ENCODE measurements at regions not wholly inside any gene's neighbourhood (a gene's known extent, or its start where the extent isn't known, plus 50 kb on each side); places are given as distances from the start of the nearest gene placed in this dataset.

- Histone ChIP-seq H3K4ac (ENCODE audit: low read depth, low read length) (no peak overlapping the region), H3K14ac (ENCODE audit: low read length) (no peak overlapping the region), H2AK5ac (ENCODE audit: low read length) (no peak overlapping the region), H4K91ac (ENCODE audit: low read depth, low read length) (no peak overlapping the region), H3K4me1 (ENCODE audit: control insufficient read depth in 1 of 2, insufficient read depth in 2 of 2, low read length in 2 of 2) (no peaks in the 10 kb centered on the region), H3K4me3 (ENCODE audit: low read depth, low read length) (no peak overlapping the region), H3K79me1 (ENCODE audit: low read length) (no peaks in the 10 kb centered on the region), H3K9ac (ENCODE audit: low read length) (no peak overlapping the region), H3K36me3 (ENCODE audit: control insufficient read depth in 1 of 2, insufficient read depth in 2 of 2, low read length in 2 of 2) (no peaks in the 10 kb centered on the region), H3K27me3 (ENCODE audit: insufficient read depth, low read length) (no peaks in the 10 kb centered on the region), H3K4me2 (ENCODE audit: low read length) (no peak overlapping the region), H3K18ac (ENCODE audit: low read length) (no peak overlapping the region), H2BK120ac (ENCODE audit: insufficient read depth, low read length, poor library complexity) (no peak overlapping the region), H4K12ac (ENCODE audit: low read depth, low read length) (no peak overlapping the region), H2AFZ (ENCODE audit: insufficient read depth, low read length, poor library complexity) (no peak overlapping the region), H2BK12ac (ENCODE audit: low read length) (no peak overlapping the region), H3K23ac (ENCODE audit: low read length) (no peak overlapping the region), H2BK5ac (ENCODE audit: low read depth, low read length, poor library complexity) (no peak overlapping the region), H3K9me3 (ENCODE audit: insufficient read depth, low read depth, low read length) (no peaks in the 10 kb centered on the region), H3K27ac (ENCODE audit: low read depth, low read length) (no peak overlapping the region), H3K79me2 (ENCODE audit: control insufficient read depth, insufficient read depth, low read length, poor library complexity) (no peaks in the 10 kb centered on the region), H4K8ac (ENCODE audit: low read depth, low read length) (no peak overlapping the region)
- WGBS (ENCODE audit: extremely low coverage, insufficient coverage, insufficient read length), result no CpG with 5 or more reads among the region's 4 CpGs
- DNase-seq, result no peak
Measured at GRCh38 chr4:112847045-112847444, 202.4 kb upstream of the ANK2 start.

- Histone ChIP-seq H3K27me3 (ENCODE audit: insufficient read depth, low read length) (no peaks in the 10 kb centered on the region), H2AK5ac (ENCODE audit: low read length) (no peak overlapping the region), H3K4ac (ENCODE audit: low read depth, low read length) (no peak overlapping the region), H4K12ac (ENCODE audit: low read depth, low read length) (no peak overlapping the region), H2BK5ac (ENCODE audit: low read depth, low read length, poor library complexity) (no peak overlapping the region), H3K14ac (ENCODE audit: low read length) (no peak overlapping the region), H3K4me3 (ENCODE audit: low read depth, low read length) (no peak overlapping the region), H3K79me1 (ENCODE audit: low read length) (no peaks in the 10 kb centered on the region), H3K9ac (ENCODE audit: low read length) (no peak overlapping the region), H3K18ac (ENCODE audit: low read length) (no peak overlapping the region), H3K36me3 (ENCODE audit: control insufficient read depth in 1 of 2, insufficient read depth in 2 of 2, low read length in 2 of 2) (no peaks in the 10 kb centered on the region), H2BK120ac (ENCODE audit: insufficient read depth, low read length, poor library complexity) (no peak overlapping the region), H3K4me2 (ENCODE audit: low read length) (no peak overlapping the region), H3K4me1 (ENCODE audit: control insufficient read depth in 1 of 2, insufficient read depth in 2 of 2, low read length in 2 of 2) (no peaks in the 10 kb centered on the region), H3K79me2 (ENCODE audit: control insufficient read depth, insufficient read depth, low read length, poor library complexity) (no peaks in the 10 kb centered on the region), H3K9me3 (ENCODE audit: insufficient read depth, low read depth, low read length) (no peaks in the 10 kb centered on the region), H4K8ac (ENCODE audit: low read depth, low read length) (no peak overlapping the region), H4K91ac (ENCODE audit: low read depth, low read length) (no peak overlapping the region), H3K23ac (ENCODE audit: low read length) (no peak overlapping the region), H2AFZ (ENCODE audit: insufficient read depth, low read length, poor library complexity) (no peak overlapping the region), H2BK12ac (ENCODE audit: low read length) (no peak overlapping the region), H3K27ac (ENCODE audit: low read depth, low read length) (no peak overlapping the region)
- no CpG with 5 or more reads among the region's 4 CpGs for WGBS (ENCODE audit: extremely low coverage, insufficient coverage, insufficient read length)
- no peak for DNase-seq
Measured at GRCh38 chr4:112847781-112848180, 201.7 kb upstream of the ANK2 start.

DNA sequence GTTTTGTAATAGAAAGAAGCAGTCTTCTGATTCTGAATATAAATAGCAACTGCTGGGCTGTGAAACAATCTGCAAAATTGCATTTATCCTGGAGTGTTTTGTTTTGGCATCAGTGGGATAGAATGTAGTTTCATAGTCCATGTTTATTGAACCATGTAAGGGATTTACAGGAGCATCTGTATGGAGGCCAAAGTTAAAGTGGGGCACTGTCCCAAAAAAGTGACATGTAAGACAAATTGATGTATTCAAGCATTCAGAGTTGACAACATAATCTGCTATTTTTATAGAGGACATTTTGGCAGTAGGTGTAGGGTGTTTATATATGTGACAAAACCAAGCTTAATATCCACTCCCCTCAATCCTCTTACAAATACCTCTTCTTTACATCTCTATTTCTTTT is 200.5 kb upstream of the ANK2 start:
- H3K9ac ChIP-seq (ENCODE audit: low read length), result no peak overlapping the region
- no peak overlapping the region for H3K14ac ChIP-seq (ENCODE audit: low read length)
- no peak overlapping the region for H3K4me3 ChIP-seq (ENCODE audit: low read depth, low read length)
- no peak overlapping the region for H3K4ac ChIP-seq (ENCODE audit: low read depth, low read length)
- H2AFZ ChIP-seq (ENCODE audit: insufficient read depth, low read length, poor library complexity), result no peak overlapping the region
- no peaks in the 10 kb centered on the region for H3K4me1 ChIP-seq (ENCODE audit: control insufficient read depth in 1 of 2, insufficient read depth in 2 of 2, low read length in 2 of 2)
- no peak overlapping the region for H2BK120ac ChIP-seq (ENCODE audit: insufficient read depth, low read length, poor library complexity)
- no peaks in the 10 kb centered on the region for H3K79me1 ChIP-seq (ENCODE audit: low read length)
- H3K27ac ChIP-seq (ENCODE audit: low read depth, low read length), result no peak overlapping the region
- no peak overlapping the region for H4K12ac ChIP-seq (ENCODE audit: low read depth, low read length)
- no peak overlapping the region for H2BK5ac ChIP-seq (ENCODE audit: low read depth, low read length, poor library complexity)
- no peaks in the 10 kb centered on the region for H3K9me3 ChIP-seq (ENCODE audit: insufficient read depth, low read depth, low read length)
- H2AK5ac ChIP-seq (ENCODE audit: low read length), result no peak overlapping the region
- no peak overlapping the region for H4K8ac ChIP-seq (ENCODE audit: low read depth, low read length)
- no peak overlapping the region for H3K18ac ChIP-seq (ENCODE audit: low read length)
- H3K23ac ChIP-seq (ENCODE audit: low read length), result no peak overlapping the region
- no peak overlapping the region for H4K91ac ChIP-seq (ENCODE audit: low read depth, low read length)
- H3K36me3 ChIP-seq (ENCODE audit: control insufficient read depth in 1 of 2, insufficient read depth in 2 of 2, low read length in 2 of 2), result no peaks in the 10 kb centered on the region
- H3K27me3 ChIP-seq (ENCODE audit: insufficient read depth, low read length), result no peaks in the 10 kb centered on the region
- H3K4me2 ChIP-seq (ENCODE audit: low read length), result no peak overlapping the region
- no peaks in the 10 kb centered on the region for H3K79me2 ChIP-seq (ENCODE audit: control insufficient read depth, insufficient read depth, low read length, poor library complexity)
- DNase-seq, result no peak
- no peak overlapping the region for H2BK12ac ChIP-seq (ENCODE audit: low read length)

GRCh38 chr4:112852601-112853000 is 196.9 kb upstream of the ANK2 start:
- Histone ChIP-seq H3K27me3 (ENCODE audit: insufficient read depth, low read length) (no peaks in the 10 kb centered on the region), H2BK120ac (ENCODE audit: insufficient read depth, low read length, poor library complexity) (no peak overlapping the region), H2AFZ (ENCODE audit: insufficient read depth, low read length, poor library complexity) (no peak overlapping the region), H3K4me3 (ENCODE audit: low read depth, low read length) (no peak overlapping the region), H3K9ac (ENCODE audit: low read length) (no peak overlapping the region), H2BK5ac (ENCODE audit: low read depth, low read length, poor library complexity) (no peak overlapping the region), H2AK5ac (ENCODE audit: low read length) (no peak overlapping the region), H4K91ac (ENCODE audit: low read depth, low read length) (no peak overlapping the region), H3K4ac (ENCODE audit: low read depth, low read length) (no peak overlapping the region), H2BK12ac (ENCODE audit: low read length) (no peak overlapping the region), H3K23ac (ENCODE audit: low read length) (no peak overlapping the region), H3K9me3 (ENCODE audit: insufficient read depth, low read depth, low read length) (no peaks in the 10 kb centered on the region), H3K79me2 (ENCODE audit: control insufficient read depth, insufficient read depth, low read length, poor library complexity) (no peaks in the 10 kb centered on the region), H3K27ac (ENCODE audit: low read depth, low read length) (no peak overlapping the region), H4K12ac (ENCODE audit: low read depth, low read length) (no peak overlapping the region), H3K79me1 (ENCODE audit: low read length) (no peaks in the 10 kb centered on the region), H3K18ac (ENCODE audit: low read length) (no peak overlapping the region), H4K8ac (ENCODE audit: low read depth, low read length) (no peak overlapping the region), H3K14ac (ENCODE audit: low read length) (no peak overlapping the region), H3K4me2 (ENCODE audit: low read length) (no peak overlapping the region), H3K36me3 (ENCODE audit: control insufficient read depth in 1 of 2, insufficient read depth in 2 of 2, low read length in 2 of 2) (no peaks in the 10 kb centered on the region), H3K4me1 (ENCODE audit: control insufficient read depth in 1 of 2, insufficient read depth in 2 of 2, low read length in 2 of 2) (no peaks in the 10 kb centered on the region)
- no peak for DNase-seq
- WGBS (ENCODE audit: extremely low coverage, insufficient coverage, insufficient read length), result no CpG with 5 or more reads among the region's 4 CpGs

Data from trophoblast cell (in vitro differentiated cells and primary cell).